HG03103 (cell line): ENCODE measurements at regions not wholly inside any gene's neighbourhood (a gene's known extent, or its start where the extent isn't known, plus 50 kb on each side); places are given as distances from the start of the nearest gene placed in this dataset.
"Not testable (repeated sequence)": the region's sequence is repeated elsewhere in the genome, so short reads cannot be mapped to it uniquely, and the experiment has no call there.

Source experiments
- ATAC-seq: cut with Tn5 transposase; IDR thresholded peaks from one replicate; pipeline ENCODE4 v1.9.1; 2021; ENCODE audit warnings: low read depth; ENCODE audit not compliant: unreplicated experiment

DNA sequence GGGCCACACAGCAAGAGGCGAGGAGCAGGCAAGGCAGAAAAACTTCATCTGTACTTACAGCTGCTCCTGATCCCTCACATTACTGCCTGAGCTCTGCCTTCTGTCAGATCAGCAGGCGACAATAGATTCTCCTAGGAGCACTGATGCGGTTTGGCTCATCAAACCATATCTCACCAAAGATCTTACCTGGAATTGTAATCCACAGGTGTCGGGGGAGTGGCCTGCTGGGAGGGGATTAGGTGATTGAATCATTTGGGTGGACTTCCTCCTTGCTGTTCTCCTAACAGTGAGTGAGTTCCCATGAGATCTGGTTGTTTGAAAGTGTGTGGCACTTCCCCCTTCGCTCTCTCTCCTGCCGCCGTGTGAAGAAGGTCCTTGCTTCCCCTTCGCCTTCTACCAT lies 647.3 kb downstream of the SOCS6 start:
- ATAC-seq, result no peak

DNA sequence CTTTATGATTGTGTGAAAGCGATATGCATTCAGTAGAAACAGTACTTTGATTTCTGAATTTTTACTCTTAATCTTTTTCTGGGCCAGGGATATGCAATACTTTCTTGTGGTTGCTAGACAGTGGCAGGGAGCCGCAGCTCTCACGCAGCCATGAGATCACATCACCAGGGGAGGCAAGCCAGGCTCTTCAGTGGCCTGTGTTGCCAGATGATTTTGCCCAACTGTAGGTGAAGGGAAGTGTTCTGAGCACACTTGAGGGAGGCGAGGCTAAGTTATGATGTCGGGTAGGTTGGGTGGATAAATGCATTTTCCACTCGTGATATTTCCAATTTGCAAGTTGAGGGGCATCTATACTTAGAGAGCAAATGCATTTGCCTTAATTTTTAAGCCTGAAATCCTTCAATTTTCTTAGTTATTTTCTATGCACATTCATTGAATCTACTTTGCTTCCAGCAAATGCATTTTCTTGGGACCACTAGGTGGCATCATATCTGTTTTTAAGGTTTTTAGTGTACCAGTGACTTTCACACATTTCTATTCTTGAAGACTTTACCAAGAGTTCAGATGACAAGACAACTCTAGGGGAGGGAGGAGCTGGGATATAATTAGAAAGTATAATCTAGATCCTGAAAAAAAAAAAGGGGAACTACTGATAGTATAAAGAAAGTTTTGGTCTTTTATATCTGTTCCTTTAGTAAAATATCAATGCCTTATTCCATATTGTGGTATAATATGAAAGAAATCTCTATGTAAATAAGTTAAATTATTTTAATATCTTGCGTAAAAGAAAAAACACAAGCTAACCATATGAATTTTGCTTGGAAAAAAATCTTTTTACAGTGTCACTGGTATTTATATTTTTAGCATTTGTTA lies 643.3 kb downstream of the SOCS6 start:
- ATAC-seq, result no peak

DNA sequence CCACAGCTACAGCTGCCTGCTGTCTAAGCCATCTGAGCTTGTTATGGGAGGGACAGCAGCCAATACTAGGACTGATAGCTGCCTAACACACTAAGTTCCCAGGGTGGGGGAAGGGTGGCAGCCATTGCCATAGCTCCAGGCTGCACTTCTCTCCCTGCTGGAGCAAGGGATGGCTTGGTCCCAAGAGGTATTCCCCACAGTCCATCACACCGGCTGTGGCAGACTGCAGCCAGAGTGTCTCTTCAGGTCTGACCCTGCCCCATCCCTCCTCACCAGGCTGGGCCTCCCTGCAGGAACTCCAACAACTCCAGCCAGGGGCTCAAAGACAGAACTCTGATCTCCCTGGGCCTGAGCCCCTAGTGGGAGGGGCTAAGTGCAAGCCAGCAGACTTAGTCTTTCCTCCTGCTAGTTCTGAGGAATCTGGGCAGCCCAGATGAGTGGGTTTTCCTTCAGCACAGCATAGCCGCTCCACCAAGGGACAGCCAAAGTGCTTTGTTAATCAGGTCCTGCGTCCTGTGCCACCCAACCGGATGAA lies 632.1 kb downstream of the SOCS6 start:
- ATAC-seq, result no peak

DNA sequence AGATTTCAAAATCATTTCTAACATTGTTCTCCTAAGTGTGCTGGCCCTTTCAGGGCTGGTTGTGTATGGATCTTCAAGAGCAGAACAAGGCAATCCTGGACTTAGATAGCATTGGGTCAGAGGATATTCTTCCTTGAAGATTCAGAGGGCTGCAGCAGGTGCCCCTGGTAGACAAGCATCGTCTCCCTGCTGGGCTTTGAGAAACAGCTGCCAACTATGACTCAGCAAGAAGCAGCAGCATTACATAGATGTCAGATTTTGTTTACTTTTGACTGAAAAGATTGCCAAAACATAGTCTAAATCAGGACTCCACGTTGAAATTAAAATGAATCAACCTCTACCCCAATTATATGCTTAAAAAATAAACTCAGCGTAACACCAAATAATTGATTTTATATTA lies 618.8 kb downstream of the SOCS6 start:
- ATAC-seq, result no peak

DNA sequence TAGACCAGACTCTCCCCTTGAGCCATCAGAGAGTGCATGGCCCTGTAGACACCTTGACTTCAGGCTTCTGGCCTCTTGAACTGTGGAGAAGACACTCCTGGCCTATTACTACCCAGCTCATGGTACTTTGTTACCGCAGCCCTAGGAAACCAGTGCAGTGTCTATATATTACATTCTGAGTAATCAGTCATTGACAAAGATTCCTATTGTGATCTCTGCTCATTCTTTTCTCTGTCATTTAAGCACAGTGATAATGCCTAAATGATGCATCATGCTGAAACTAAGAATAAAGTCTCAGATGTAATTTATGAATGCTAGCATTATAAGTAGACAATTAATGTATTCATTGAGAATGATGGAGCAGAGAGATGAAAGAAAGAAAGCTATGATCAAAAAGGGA lies 603.5 kb downstream of the SOCS6 start:
- no peak for ATAC-seq

DNA sequence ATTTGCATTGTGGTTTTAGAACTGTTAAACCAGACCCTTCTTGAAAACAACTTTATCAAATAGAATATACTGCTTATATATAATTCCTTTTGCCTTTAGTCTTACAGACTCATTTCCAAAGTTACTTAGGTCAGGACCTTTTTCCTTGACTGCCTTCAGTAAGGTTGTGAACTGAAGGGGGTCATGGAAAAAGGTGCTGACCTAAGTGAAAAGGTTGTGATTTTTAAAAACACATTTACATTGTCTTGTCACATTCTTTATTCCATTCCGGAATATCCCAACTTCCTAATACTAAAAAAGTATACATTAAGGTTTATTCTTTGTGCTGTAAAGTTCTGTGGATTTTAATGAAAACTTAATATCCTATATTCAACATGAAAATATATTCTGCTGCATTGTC lies 581.4 kb downstream of the SOCS6 start:
- ATAC-seq, result no peak

DNA sequence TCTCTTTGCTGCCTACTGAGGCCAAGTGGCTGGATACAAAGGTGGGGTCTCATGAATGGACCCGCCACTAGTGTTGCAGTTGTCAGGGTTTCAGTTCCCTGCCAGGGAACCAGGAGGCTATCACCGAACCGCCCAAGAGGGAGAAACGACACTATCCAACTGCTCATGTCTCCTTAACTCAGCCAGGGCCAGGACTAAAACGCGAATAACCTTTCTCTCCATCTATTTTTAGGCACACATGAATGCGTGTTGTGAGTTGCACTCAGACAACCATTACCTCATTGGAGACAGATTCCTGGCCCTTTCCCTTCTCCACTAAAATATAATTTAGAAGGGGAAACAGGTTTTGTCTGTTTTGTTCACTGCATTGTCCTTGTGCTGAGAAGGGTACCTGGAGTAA lies 559.5 kb downstream of the SOCS6 start:
- no peak for ATAC-seq

DNA sequence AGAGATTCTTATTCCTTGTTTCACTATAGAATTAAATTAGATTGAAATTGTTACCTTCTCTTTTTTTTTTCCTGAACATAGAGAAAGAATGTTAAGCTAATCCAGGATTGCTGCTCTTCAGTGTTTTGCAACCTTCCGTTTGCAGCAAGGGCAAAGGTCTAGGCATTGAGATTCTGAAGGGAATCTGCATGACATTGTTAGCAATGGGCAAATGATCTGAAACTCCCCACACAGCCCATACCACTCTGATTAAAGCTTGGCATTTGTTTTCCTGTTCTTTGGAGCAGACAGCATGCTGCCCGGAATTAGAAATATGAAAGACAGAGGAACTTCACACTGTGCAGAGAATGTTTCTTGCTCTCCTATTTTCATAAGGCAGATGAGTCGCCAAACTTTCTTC lies 551.8 kb downstream of the SOCS6 start:
- no peak for ATAC-seq

DNA sequence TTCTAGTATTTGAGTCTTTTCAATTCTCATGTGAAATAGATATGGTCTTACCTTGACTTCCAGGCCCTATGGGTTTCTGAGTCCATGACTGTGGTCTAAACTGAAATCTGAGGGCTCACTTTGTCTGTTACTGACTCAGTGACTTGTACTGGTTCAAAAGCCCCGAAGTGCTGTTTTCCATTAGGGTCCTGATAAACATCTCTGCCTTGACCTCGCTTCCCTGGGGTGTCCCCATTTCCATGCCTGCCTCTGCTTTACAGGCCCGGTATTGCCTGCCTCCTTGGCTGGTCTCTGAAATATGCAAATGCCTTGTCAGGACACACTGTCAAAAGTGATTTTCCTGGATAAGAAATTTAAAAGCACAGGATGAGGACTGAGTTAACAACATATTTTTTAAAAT lies 538.8 kb downstream of the SOCS6 start:
- no peak for ATAC-seq

DNA sequence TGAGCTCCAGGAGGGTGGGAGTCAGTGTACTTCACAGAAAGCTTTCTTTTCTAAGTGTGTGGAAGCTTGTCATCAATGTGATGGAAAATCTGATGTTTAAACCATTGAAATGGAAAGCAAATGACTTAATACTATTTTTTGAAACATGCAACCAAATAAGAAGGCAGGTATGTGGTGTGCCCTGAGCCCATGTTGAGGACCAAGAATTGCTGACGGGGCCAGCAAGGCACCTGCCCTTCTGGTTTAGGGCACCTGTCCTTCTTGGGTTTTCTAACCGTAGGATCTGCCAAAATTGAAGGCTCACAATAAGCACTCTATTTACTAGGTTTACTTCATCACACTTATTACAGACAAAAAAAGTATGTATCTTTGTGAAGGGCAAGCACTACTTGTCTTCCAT lies 537.7 kb downstream of the SOCS6 start:
- ATAC-seq, result no peak

DNA sequence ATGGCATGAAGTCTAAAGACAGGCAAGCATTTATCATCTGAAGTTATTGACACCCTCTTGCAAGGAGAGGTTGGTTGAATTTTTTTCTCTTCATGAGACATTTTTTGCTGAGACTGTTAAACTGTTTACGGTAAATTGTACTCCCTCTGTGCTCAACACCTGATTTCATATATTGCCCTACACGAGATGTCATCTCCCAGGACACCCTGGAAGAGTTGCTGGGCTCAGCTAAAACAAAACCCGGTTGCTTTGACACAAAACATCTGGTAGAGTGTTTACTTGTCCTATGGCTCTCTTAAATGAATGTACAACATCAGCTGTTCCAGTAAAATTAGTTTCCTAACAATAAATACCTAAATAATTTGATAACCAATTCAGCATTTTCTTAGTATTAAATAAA lies 533.8 kb downstream of the SOCS6 start:
- no peak for ATAC-seq

DNA sequence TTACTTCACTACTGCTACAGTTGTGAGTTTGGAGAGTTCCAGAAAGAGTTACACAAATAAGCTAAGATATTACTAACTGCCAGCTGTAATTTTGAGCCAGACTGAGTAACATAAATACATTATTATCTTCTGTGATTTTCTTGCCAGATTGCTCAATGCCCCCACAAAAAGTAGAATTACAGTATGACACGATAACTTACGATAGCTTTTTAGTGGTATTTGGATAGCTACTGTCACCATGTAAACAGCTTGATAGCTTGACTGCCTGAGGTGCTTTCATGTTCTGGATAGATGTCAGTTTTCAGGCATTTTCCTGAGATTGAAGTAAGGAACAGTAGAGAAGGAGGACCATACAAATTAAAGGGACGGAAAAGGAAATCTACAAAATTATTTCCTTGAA lies 533.3 kb downstream of the SOCS6 start:
- ATAC-seq, result no peak

DNA sequence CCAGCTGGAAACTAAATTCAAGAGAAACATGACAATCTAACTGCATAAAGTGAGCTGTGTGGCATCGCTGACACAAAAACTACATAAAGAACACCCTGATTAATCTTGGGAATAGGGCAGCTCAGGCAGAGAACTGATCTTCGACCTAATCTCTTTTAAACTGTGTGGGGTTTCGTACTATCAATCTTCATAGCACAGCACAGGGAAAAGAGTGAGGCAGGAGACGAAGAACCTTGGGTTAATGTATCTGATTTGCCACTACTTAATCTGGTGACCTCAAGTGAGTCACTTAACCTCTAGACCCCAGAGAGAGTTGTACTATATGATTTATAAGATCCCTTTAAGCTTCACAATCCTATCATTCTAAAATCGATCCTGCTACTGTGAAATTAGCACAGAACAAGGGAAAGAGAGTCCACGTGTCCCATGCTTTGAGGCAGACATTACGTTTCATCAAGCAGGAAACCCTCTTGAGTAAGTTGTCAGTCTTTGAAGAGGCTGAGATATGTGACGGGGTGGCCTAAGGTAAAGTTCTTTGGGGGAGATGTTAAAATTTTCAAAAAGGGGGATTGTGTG lies 519.7 kb downstream of the SOCS6 start:
- ATAC-seq, result no peak

DNA sequence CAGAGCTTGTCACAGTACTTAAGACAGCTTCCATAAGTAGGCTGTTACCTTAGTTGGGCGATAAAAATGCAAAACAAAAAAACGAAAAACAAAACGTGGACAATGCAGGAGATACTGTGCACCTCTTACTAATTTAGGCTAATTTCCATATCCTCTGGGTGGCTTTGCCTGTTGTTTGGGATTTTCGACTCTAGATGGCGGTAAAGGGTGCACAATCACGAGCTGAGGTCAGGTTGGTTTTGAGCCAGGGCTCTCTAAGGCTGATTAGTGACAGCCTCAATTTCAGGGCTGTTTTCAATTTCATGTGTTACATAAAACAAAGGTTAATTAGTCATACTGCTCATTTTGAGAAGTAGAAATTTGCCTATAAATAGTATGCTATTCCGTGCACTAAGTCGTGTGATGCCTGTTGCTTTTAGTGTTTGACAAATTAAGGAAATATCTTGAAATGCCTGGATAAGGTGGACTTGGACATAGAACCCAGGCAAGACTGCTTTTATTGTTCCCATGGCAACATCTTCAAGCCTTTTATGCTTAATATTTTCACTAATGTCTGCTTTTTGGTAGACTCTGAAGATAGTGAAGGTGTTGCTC lies 493.1 kb downstream of the SOCS6 start:
- peak; percentile 91 for ATAC-seq

DNA sequence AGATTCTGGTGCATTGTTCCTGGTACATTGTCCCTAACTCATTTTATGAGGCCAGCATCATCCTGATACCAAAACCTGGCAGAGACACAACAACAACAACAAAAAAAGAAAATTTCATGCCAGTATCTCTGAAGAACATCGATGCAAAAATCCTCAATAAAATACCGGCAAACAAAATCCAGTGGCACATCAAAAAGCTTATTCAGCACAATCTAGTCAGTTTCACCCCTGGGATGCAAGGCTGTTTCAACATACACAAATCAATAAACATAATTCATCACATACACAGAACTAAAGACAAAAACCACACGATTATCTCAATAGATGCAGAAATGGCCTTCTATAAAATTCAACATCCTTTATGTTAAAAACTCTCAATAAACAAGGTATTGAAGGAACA lies 477.4 kb downstream of the SOCS6 start:
- not testable (repeated sequence) for ATAC-seq

DNA sequence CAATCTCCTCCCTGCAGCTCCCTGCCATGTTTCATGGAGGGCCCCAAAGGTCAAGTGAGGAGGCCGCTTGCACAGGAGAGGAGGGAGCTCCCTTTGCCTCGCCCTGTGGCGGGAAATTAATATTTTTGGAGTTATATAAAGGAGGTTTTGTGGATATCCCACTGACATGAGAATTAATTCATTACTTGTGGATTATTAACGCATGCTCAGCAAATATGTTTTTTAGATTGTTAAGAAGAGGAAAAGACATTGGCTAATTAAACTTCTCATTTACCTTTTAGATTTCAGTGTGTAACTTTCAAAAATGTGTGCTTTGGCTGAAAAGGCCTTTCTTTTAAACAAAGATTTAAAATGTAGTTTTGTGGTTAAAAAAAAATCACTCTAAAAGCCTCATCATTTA lies 474.0 kb downstream of the SOCS6 start:
- no peak for ATAC-seq

DNA sequence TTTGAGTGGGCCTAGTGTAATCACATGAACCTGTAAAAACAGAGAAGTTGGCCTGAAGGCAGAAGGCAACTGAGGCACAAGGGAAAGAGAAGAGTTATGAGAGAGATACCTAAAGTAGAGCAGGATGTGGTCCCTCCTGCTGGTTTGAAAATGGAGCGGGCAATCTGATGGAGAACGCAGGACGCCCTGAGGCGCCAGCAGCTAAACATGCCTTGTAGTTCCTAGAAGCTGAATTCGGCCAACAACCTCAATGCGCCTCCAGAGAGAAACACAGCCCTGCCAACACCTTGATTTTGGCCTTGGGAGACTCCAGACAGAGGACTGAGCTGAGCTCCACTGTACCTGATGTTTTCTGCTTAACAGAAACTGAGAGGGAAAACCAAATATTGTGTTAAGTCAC lies 469.9 kb downstream of the SOCS6 start:
- no peak for ATAC-seq

DNA sequence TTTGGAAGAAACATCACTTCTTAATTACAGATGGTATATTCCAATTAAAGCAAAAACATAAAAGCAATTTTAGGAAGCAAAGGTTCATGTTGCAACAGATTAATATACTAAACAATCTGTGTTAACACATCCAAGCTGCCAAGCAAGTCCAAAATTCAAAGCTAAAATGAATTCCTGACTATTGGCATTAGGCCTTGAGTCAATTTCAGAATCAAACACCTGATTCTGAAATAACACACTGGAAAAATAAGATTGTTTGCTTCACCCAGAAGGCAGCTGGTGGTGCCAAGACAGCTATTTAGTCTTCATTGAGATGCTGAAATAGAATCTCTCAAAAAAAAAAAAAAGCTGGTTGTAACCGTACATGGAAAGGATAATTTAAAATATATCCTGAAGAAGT lies 465.6 kb downstream of the SOCS6 start:
- no peak for ATAC-seq

DNA sequence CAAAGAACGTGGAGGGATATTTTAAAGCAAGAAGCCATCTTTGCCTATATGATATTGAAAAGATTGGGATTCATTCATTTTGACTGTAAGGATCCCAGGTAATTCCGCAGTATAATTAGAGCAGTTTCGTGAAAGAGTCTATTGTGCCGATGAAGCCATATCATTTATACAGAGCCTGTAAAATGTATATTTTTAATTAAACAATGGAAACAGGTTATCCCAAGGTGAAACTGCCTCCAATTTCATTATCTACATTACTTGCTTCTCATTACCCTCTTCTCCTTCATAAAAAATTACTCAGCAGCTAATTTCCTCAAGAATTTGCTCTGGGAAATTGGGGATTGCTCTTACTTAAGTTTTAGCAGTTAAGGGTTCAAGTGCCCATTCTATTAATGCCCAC lies 444.1 kb downstream of the SOCS6 start:
- no peak for ATAC-seq

DNA sequence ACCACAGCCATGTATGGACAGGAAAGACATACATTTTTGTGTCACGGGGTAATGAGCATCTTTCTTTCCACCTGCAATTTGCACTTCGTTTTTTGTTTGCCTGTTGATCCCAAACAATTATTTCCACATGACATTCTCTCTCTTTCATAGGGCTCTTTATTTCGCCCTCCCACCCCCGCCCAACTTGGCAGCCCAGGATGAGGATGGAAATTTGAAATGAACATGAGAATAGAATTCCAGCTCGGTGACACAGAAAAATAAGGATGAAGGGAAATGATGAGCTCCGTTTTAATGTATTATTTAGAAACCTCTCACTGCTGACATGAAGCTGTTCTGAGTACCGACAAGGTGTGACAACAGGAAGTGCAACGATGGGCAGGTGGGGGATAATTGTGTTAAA lies 443.3 kb downstream of the SOCS6 start:
- no peak for ATAC-seq

DNA sequence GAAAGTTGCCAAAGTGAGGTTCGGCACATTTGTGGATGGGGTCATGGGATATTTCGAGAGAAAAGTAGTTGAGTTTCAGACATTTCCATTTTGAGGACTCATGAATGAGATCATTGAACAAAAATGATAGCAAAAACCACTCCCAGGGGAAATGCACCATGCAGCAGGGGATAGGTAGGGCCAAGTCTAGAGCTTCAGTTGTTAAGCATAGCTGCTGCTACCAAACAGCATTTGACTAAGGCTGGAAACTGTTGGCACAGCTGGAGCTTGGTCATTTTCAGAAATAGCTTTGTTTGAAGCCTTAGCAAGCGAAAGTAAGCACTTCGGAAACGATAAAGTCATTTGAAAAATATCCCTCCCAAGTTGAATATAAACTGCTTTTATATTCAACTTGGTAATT lies 431.8 kb downstream of the SOCS6 start:
- ATAC-seq, result no peak

DNA sequence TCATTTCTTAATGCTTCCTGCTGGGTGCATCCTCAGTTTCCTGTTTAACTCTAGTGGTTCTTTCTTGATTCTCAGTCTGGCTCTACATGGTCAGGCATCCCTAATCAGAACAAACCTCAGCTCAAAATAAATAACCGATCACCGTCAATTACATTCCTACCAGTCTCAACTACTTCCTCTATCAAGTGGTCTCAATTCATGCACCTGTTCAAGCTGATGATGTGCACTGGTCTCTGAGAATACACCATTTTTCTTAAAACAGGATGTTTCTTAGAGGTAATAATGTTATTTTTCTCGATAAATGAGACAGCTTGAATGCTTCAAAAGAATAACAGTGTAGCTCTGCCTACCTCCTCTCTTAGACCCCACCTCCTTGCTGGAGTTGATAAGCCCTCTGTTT lies 420.9 kb downstream of the SOCS6 start:
- ATAC-seq, result no peak
